RWPE2 (cell line): ENCODE measurements at regions not wholly inside any gene's neighbourhood (a gene's known extent, or its start where the extent isn't known, plus 50 kb on each side); places are given as distances from the start of the nearest gene placed in this dataset.
A peak's percentile ranks its signal among the peaks of the same experiment; 100 is the strongest.
"Not testable (repeated sequence)": the region's sequence is repeated elsewhere in the genome, so short reads cannot be mapped to it uniquely, and the experiment has no call there.

Experiments
- ATAC-seq: fragments of 200-7000 bp; cut with Tn5 transposase; 3 replicates; pipeline ENCODE4 v1.9.1; 2021; ENCODE audit warnings: low read depth
- DNase-seq: peaks from one replicate; pipeline ENCODE4 v3.0.0-alpha.2; 2020; ENCODE audit warnings: low spot score
- H3K27ac ChIP-seq: fragments of 450-650 bp; 2 replicates; pipeline ENCODE4 v1.5.1; 2017; ENCODE audit warnings: mild to moderate bottlenecking; ENCODE audit not compliant: poor library complexity, severe bottlenecking
- H3K27me3 ChIP-seq: fragments of 250-450 bp; sonication (Bioruptor Pico); 2 replicates; pipeline ENCODE4 v1.5.1; 2021; ENCODE audit warnings: mild to moderate bottlenecking, moderate library complexity; ENCODE audit not compliant: insufficient read depth, poor library complexity, severe bottlenecking
- H3K36me3 ChIP-seq: fragments of 250-450 bp; sonication (Bioruptor Pico); 2 replicates; pipeline ENCODE4 v1.5.1; 2020; ENCODE audit warnings: low read depth, mild to moderate bottlenecking, moderate library complexity
- H3K4me1 ChIP-seq: fragments of 250-450 bp; sonication (Bioruptor Pico); 2 replicates; pipeline ENCODE4 v1.5.1; 2021; ENCODE audit warnings: mild to moderate bottlenecking, moderate library complexity; ENCODE audit not compliant: insufficient read depth, poor library complexity, severe bottlenecking
- H3K4me3 ChIP-seq: fragments of 250-450 bp; sonication (Bioruptor Pico); 2 replicates; pipeline ENCODE4 v1.5.1; 2021; ENCODE audit warnings: mild to moderate bottlenecking, moderate library complexity; ENCODE audit not compliant: severe bottlenecking
- H3K9me3 ChIP-seq: fragments of 250-450 bp; sonication (Bioruptor Pico); 2 replicates; pipeline ENCODE4 v1.5.1; 2021; ENCODE audit warnings: mild to moderate bottlenecking, moderate library complexity; ENCODE audit not compliant: severe bottlenecking
- CTCF ChIP-seq: fragments of 450-650 bp; IDR thresholded peaks from one replicate; pipeline ENCODE4 v1.5.1; 2017; ENCODE audit warnings: mild to moderate bottlenecking, moderate library complexity; ENCODE audit not compliant: poor library complexity, severe bottlenecking

- peaks cover 19% of the 10 kb centered on the region for H3K27me3 ChIP-seq
- H3K4me3 ChIP-seq: no peak overlapping the region
- ATAC-seq (no peak), DNase-seq (no peak)
- no peak overlapping the region for H3K27ac ChIP-seq
- H3K4me1 ChIP-seq: no peaks in the 10 kb centered on the region
- no peaks in the 10 kb centered on the region for H3K36me3 ChIP-seq
- no peaks in the 10 kb centered on the region for H3K9me3 ChIP-seq
- no peak for TF ChIP-seq CTCF
These were observed 76.2 kb upstream of the OLIG3 start for GRCh38 chr6:137570393-137570792.

GRCh38 chr6:137571854-137572253, 77.7 kb upstream of the OLIG3 start:
- peak; percentile 64 for TF ChIP-seq CTCF
- Histone ChIP-seq H3K27me3 (peaks cover 18% of the 10 kb centered on the region), H3K36me3 (no peaks in the 10 kb centered on the region), H3K4me3 (no peak overlapping the region), H3K4me1 (no peaks in the 10 kb centered on the region), H3K27ac (no peak overlapping the region), H3K9me3 (no peaks in the 10 kb centered on the region)
- no peak for ATAC-seq
- no peak for DNase-seq

- TF ChIP-seq CTCF: no peak
- H3K36me3 ChIP-seq: no peaks in the 10 kb centered on the region
- H3K4me1 ChIP-seq: no peaks in the 10 kb centered on the region
- H3K27me3 ChIP-seq: peaks cover 23% of the 10 kb centered on the region
- ATAC-seq (no peak), DNase-seq (no peak)
- no peak overlapping the region for H3K27ac ChIP-seq
- H3K9me3 ChIP-seq: no peaks in the 10 kb centered on the region
- no peak overlapping the region for H3K4me3 ChIP-seq
These were observed 79.5 kb upstream of the OLIG3 start for GRCh38 chr6:137573739-137574138.

- ATAC-seq: no peak
- Histone ChIP-seq H3K4me3 (no peak overlapping the region), H3K27ac (no peak overlapping the region), H3K4me1 (no peaks in the 10 kb centered on the region), H3K36me3 (no peaks in the 10 kb centered on the region), H3K9me3 (peaks cover 2% of the 10 kb centered on the region), H3K27me3 (peaks cover 6% of the 10 kb centered on the region)
- no peak for DNase-seq
- no peak for TF ChIP-seq CTCF
These were observed 85.4 kb upstream of the OLIG3 start for GRCh38 chr6:137579612-137580011.

GRCh38 chr6:137581019-137581707, 87.0 kb upstream of the OLIG3 start:
- no peak overlapping the region for H3K27ac ChIP-seq
- ATAC-seq (no peak), DNase-seq (no peak)
- no peaks in the 10 kb centered on the region for H3K4me1 ChIP-seq
- TF ChIP-seq CTCF: no peak
- peaks cover 2% of the 10 kb centered on the region for H3K9me3 ChIP-seq
- no peaks in the 10 kb centered on the region for H3K36me3 ChIP-seq
- peaks cover 6% of the 10 kb centered on the region for H3K27me3 ChIP-seq
- H3K4me3 ChIP-seq: no peak overlapping the region

GRCh38 chr6:137583519-137583918, 89.3 kb upstream of the OLIG3 start:
- not testable (repeated sequence) for H3K9me3 ChIP-seq, H3K4me3 ChIP-seq, H3K36me3 ChIP-seq, ATAC-seq, H3K4me1 ChIP-seq, DNase-seq, H3K27ac ChIP-seq, H3K27me3 ChIP-seq
